GM18951 (cell line): ENCODE measurements at regions not wholly inside any gene's neighbourhood (a gene's known extent, or its start where the extent isn't known, plus 50 kb on each side); places are given as distances from the start of the nearest gene placed in this dataset.

Source experiments
- POLR2A ChIP-seq: IDR thresholded peaks from 4 replicates; pipeline ENCODE4 v1.6.1; 2011; ENCODE audit warnings: mild to moderate bottlenecking; ENCODE audit not compliant: insufficient read length, insufficient read depth; ENCODE audit errors: extremely low read depth
- in situ Hi-C: fragments of 300-500 bp; cut with MboI; formaldehyde crosslinking; loops from one replicate; pipeline ENCODE4 v1.12.0; 2022; ENCODE audit warnings: low sequenced_read_pairs, mixed read lengths, inconsistent platforms; ENCODE audit not compliant: unreplicated experiment

GRCh38 chr18:70662588-70662987, 373.7 kb downstream of the SOCS6 start:
- no peak for TF ChIP-seq POLR2A
- in situ Hi-C loops, result no loop called here

- no peak for TF ChIP-seq POLR2A
These were observed 370.4 kb downstream of the SOCS6 start for GRCh38 chr18:70659036-70659925.

GRCh38 chr18:70653671-70654070, 364.8 kb downstream of the SOCS6 start:
- in situ Hi-C loops, result no loop called here
- TF ChIP-seq POLR2A, result no peak

More at GRCh38 chr18:70659036-70659925, 370.4 kb downstream of the SOCS6 start:
- in situ Hi-C loops, result no loop called here

GRCh38 chr18:70650878-70651277, 362.0 kb downstream of the SOCS6 start:
- TF ChIP-seq POLR2A, result no peak
- in situ Hi-C loops, result no loop called here

GRCh38 chr18:70649683-70650082, 360.8 kb downstream of the SOCS6 start:
- no peak for TF ChIP-seq POLR2A
- in situ Hi-C loops, result no loop called here

- in situ Hi-C loops, result no loop called here
- TF ChIP-seq POLR2A, result no peak
These were observed 357.1 kb downstream of the SOCS6 start for GRCh38 chr18:70645971-70646370.

- no peak for TF ChIP-seq POLR2A
- in situ Hi-C loops, result no loop called here
These were observed 355.0 kb downstream of the SOCS6 start for GRCh38 chr18:70643812-70644211.

- TF ChIP-seq POLR2A, result no peak
- in situ Hi-C loops, result no loop called here
These were observed 352.4 kb downstream of the SOCS6 start for GRCh38 chr18:70641156-70641775.

- in situ Hi-C loops, result no loop called here
- no peak for TF ChIP-seq POLR2A
These were observed 351.6 kb downstream of the SOCS6 start for GRCh38 chr18:70640336-70640887.

GRCh38 chr18:70636991-70637390, 348.1 kb downstream of the SOCS6 start:
- in situ Hi-C loops, result no loop called here
- TF ChIP-seq POLR2A, result no peak

GRCh38 chr18:70634576-70635147, 345.8 kb downstream of the SOCS6 start:
- in situ Hi-C loops, result no loop called here
- no peak for TF ChIP-seq POLR2A

- in situ Hi-C loops, result no loop called here
- no peak for TF ChIP-seq POLR2A
These were observed 338.4 kb downstream of the SOCS6 start for GRCh38 chr18:70627182-70627802.

- no peak for TF ChIP-seq POLR2A
- in situ Hi-C loops, result no loop called here
These were observed 334.0 kb downstream of the SOCS6 start for GRCh38 chr18:70622622-70623419.

GRCh38 chr18:70621710-70622109, 332.9 kb downstream of the SOCS6 start:
- no peak for TF ChIP-seq POLR2A
- in situ Hi-C loops, result no loop called here
